ENCODE measurements at regions not wholly inside any gene's neighbourhood (a gene's known extent, or its start where the extent isn't known, plus 50 kb on each side); places are given as distances from the start of the nearest gene placed in this dataset.
"Not testable (repeated sequence)": the region's sequence is repeated elsewhere in the genome, so short reads cannot be mapped to it uniquely, and the experiment has no call there.

DNA sequence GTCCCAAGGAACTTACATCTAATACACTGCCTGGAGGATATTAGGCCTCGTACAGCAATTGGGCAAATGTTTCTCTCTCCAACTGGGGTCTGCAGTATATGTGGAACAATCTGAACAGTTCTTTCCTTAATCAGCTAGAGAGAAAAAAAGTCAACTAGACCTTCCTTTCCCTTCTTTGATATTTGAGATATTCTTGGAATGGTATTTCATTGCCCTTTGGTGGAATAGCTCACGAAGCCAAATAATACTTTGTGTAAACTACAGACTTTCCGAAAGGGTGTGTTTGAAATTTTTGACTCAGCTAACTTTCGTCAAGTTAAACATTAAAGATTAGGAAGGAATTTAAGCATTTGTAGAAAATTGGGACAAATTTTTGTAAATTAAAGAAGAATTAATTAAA, 425.6 kb downstream of the RWDD3 start:
- H3K9me3 ChIP-seq (ENCODE audit: severe bottlenecking) = no peaks in the 10 kb centered on the region
- H3K27ac ChIP-seq (ENCODE audit: poor library complexity, severe bottlenecking) = no peak overlapping the region
- DNase-seq (ENCODE audit: low spot score) (no peak), ATAC-seq (ENCODE audit: low read depth) (no peak)
- TF ChIP-seq, protein P1, sequence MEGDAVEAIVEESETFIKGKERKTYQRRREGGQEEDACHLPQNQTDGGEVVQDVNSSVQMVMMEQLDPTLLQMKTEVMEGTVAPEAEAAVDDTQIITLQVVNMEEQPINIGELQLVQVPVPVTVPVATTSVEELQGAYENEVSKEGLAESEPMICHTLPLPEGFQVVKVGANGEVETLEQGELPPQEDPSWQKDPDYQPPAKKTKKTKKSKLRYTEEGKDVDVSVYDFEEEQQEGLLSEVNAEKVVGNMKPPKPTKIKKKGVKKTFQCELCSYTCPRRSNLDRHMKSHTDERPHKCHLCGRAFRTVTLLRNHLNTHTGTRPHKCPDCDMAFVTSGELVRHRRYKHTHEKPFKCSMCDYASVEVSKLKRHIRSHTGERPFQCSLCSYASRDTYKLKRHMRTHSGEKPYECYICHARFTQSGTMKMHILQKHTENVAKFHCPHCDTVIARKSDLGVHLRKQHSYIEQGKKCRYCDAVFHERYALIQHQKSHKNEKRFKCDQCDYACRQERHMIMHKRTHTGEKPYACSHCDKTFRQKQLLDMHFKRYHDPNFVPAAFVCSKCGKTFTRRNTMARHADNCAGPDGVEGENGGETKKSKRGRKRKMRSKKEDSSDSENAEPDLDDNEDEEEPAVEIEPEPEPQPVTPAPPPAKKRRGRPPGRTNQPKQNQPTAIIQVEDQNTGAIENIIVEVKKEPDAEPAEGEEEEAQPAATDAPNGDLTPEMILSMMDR (IDR thresholded peaks at IDR 0.05; ENCODE audit: poor library complexity, severe bottlenecking) = no peak
- no peaks in the 10 kb centered on the region for H3K27me3 ChIP-seq (ENCODE audit: insufficient read depth, poor library complexity, severe bottlenecking)
- H3K4me3 ChIP-seq (ENCODE audit: severe bottlenecking) = no peak overlapping the region
- no peaks in the 10 kb centered on the region for H3K4me1 ChIP-seq (ENCODE audit: insufficient read depth, poor library complexity, severe bottlenecking)
- H3K36me3 ChIP-seq (ENCODE audit: low read depth) = no peaks in the 10 kb centered on the region

DNA sequence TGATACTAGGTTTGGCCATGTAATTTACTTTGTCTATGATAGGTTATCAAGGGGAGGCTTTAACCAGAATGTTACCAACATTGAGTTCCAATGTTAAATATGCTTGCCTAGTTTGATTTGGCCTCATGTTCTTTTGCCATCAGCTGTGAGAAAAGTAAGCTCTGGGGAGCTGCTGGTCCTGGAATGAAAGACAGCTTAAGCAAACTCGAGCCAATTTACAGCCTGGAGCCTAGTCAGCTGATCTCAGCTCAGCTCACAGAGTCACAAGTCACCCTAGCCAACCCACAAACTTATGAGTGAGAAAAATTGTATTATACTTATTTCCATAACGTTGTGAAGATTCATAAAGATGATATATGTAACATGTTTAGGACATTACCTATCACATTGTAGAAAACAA, 426.7 kb downstream of the RWDD3 start:
- Histone ChIP-seq H3K36me3 (ENCODE audit: low read depth) (no peaks in the 10 kb centered on the region), H3K9me3 (ENCODE audit: severe bottlenecking) (no peaks in the 10 kb centered on the region), H3K27me3 (ENCODE audit: insufficient read depth, poor library complexity, severe bottlenecking) (no peaks in the 10 kb centered on the region), H3K4me1 (ENCODE audit: insufficient read depth, poor library complexity, severe bottlenecking) (no peaks in the 10 kb centered on the region), H3K4me3 (ENCODE audit: severe bottlenecking) (no peak overlapping the region), H3K27ac (ENCODE audit: poor library complexity, severe bottlenecking) (no peak overlapping the region)
- TF ChIP-seq, protein P1 (IDR thresholded peaks at IDR 0.05; ENCODE audit: poor library complexity, severe bottlenecking) = no peak
- DNase-seq (ENCODE audit: low spot score) (no peak), ATAC-seq (ENCODE audit: low read depth) (no peak)

DNA sequence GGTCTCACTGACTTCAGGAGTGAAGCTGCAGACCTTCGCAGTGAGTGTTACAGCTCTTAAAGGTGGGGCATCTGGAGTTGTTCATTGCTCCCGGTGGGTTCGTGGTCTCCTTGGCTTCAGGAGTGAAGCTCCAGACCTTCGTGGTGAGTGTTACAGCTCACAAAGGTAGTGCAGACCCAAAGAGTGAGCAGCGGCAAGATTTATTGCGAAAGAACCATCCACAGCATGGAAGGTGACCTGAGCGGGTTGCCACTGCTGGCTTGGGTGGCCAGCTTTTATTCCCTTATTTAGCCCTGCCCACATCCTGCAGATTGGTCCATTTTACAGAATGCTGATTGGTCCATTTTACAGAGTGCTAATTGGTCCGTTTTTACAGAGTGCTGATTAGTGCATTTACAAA, 429.5 kb downstream of the RWDD3 start:
- H3K9me3 ChIP-seq (ENCODE audit: severe bottlenecking); H3K27ac ChIP-seq (ENCODE audit: poor library complexity, severe bottlenecking); H3K4me1 ChIP-seq (ENCODE audit: insufficient read depth, poor library complexity, severe bottlenecking); H3K36me3 ChIP-seq (ENCODE audit: low read depth); H3K27me3 ChIP-seq (ENCODE audit: insufficient read depth, poor library complexity, severe bottlenecking); DNase-seq (ENCODE audit: low spot score); ATAC-seq (ENCODE audit: low read depth); H3K4me3 ChIP-seq (ENCODE audit: severe bottlenecking): not testable (repeated sequence)

DNA sequence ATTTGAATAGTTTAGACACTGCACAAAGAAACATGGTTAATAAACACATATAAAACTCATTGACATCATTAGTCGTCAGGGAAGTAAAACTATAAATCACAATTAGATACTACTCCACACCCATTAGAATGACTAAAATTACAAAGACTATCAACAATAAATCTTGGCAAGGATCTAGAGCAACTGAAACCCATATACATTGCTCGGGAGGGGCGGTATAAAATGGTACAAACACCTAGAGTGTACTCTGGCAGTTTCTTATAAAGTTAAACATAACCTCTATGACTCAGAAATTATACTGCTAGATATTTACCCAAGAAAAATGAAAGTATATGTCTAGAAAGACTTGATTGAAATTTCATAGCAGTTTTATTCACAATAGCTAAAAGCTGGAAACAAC, 434.2 kb downstream of the RWDD3 start:
- ATAC-seq (ENCODE audit: low read depth) (no peak), DNase-seq (ENCODE audit: low spot score) (no peak)
- Histone ChIP-seq H3K9me3 (ENCODE audit: severe bottlenecking) (no peaks in the 10 kb centered on the region), H3K27ac (ENCODE audit: poor library complexity, severe bottlenecking) (no peak overlapping the region), H3K27me3 (ENCODE audit: insufficient read depth, poor library complexity, severe bottlenecking) (no peaks in the 10 kb centered on the region), H3K36me3 (ENCODE audit: low read depth) (no peaks in the 10 kb centered on the region), H3K4me3 (ENCODE audit: severe bottlenecking) (no peak overlapping the region), H3K4me1 (ENCODE audit: insufficient read depth, poor library complexity, severe bottlenecking) (no peaks in the 10 kb centered on the region)
- TF ChIP-seq, protein P1 (IDR thresholded peaks at IDR 0.05; ENCODE audit: poor library complexity, severe bottlenecking) = no peak

DNA sequence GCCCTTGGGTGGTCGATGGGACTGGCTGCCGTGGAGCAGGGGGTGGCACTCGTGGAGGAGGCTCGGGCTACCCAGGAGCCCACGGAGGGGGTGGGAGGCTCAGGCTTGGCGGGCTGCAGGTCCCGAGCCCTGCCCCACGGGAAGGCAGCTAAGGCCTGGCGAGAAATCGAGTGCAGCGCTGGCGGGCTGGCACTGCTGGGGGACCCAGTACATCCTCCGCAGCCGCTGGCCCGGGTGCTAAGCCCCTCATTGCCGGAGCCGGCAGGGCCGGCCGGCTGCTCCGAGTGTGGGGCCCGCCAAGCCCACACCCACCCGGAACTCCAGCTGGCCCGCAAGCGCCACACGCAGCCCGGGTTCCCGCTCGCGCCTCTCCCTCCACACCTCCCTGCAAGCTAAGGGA, 435.6 kb downstream of the RWDD3 start:
- ATAC-seq (ENCODE audit: low read depth); H3K9me3 ChIP-seq (ENCODE audit: severe bottlenecking); DNase-seq (ENCODE audit: low spot score): not testable (repeated sequence)

DNA sequence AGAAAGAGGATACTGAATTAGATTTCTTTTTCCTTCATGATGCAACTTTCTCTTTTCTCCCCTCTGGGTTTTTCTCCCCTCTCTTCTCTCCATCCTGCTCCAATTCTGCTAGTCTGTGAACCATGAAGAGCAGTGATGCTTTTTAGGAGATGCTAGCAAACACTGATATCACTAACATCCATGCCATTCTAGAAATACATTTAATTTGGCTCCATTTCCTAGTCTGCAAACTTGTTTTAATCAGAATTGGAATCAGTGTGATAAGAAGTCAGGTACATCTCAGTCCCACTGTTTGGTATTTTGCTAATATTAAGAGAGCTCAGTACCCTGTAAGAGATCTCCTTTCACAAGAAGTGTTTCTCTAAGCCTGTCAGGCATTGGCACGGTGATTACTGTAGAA, 437.1 kb downstream of the RWDD3 start:
- H3K9me3 ChIP-seq (ENCODE audit: severe bottlenecking) = no peaks in the 10 kb centered on the region
- no peak overlapping the region for H3K4me3 ChIP-seq (ENCODE audit: severe bottlenecking)
- no peaks in the 10 kb centered on the region for H3K36me3 ChIP-seq (ENCODE audit: low read depth)
- no peaks in the 10 kb centered on the region for H3K27me3 ChIP-seq (ENCODE audit: insufficient read depth, poor library complexity, severe bottlenecking)
- no peak for DNase-seq (ENCODE audit: low spot score)
- no peaks in the 10 kb centered on the region for H3K4me1 ChIP-seq (ENCODE audit: insufficient read depth, poor library complexity, severe bottlenecking)
- no peak overlapping the region for H3K27ac ChIP-seq (ENCODE audit: poor library complexity, severe bottlenecking)
- TF ChIP-seq, protein P1 (IDR thresholded peaks at IDR 0.05; ENCODE audit: poor library complexity, severe bottlenecking) = no peak
- ATAC-seq (ENCODE audit: low read depth) = no peak

More for the DNA sequence above, 435.6 kb downstream of the RWDD3 start:
- H3K27ac ChIP-seq (ENCODE audit: poor library complexity, severe bottlenecking); H3K27me3 ChIP-seq (ENCODE audit: insufficient read depth, poor library complexity, severe bottlenecking); H3K36me3 ChIP-seq (ENCODE audit: low read depth); H3K4me1 ChIP-seq (ENCODE audit: insufficient read depth, poor library complexity, severe bottlenecking); H3K4me3 ChIP-seq (ENCODE audit: severe bottlenecking): not testable (repeated sequence)
